ENCODE measurements at regions not wholly inside any gene's neighbourhood (a gene's known extent, or its start where the extent isn't known, plus 50 kb on each side); places are given as distances from the start of the nearest gene placed in this dataset.

DNA sequence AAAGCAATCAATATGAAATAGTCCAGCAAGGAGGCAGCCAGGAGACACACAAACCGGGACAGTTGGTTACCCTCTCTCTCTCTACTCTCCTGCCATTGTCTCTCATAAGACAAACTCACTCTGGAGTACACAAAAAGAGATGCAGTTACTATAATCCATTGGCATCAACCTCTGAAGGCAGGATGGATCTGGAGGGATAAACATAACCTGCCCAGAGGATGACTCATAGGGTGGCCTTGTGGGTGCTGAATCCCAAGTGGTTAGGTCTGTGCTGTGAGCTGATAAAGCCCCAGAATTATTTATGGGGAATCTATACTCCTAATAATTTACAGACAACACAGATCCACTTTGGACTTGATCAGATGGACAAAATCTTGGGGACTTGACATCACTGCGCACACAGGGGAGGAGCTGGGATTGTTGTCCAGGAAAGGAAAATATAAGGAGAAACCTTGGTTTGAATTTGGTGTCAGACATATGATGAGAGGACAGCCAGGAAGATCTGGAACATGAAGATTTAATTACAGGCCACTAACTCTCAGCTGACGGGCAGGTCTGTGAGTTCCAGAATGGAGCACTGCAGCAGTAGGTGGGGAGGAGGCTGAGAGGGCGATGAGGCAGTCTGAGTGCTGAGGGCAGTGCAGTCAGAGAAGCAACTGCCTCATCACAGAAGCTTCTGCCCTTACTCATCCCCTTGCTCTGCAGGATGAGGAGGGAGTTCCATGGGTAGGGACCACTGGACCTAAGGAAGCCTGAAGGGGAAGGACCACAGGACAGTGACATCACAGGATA, 113.9 kb upstream of the PRSS58 start (continued):
- no peak for TF ChIP-seq REST (IDR thresholded peaks at IDR 0.05; ENCODE audit: unreplicated experiment)
- no peak for TF ChIP-seq POLR2AphosphoS5 (IDR thresholded peaks at IDR 0.05; ENCODE audit: low read depth)
- TF ChIP-seq CREB1 (CRISPR knock-in tag; IDR thresholded peaks at IDR 0.05; ENCODE audit: low read depth): no peak
- TF ChIP-seq ETS1 (IDR thresholded peaks at IDR 0.05): no peak
- TF ChIP-seq NANOG (IDR thresholded peaks at IDR 0.05; ENCODE audit: borderline replicate concordance): no peak
- no peak for TF ChIP-seq CTCF (conservative IDR thresholded peaks at IDR 0.05; ENCODE audit: low read depth in 2 of 2)

DNA sequence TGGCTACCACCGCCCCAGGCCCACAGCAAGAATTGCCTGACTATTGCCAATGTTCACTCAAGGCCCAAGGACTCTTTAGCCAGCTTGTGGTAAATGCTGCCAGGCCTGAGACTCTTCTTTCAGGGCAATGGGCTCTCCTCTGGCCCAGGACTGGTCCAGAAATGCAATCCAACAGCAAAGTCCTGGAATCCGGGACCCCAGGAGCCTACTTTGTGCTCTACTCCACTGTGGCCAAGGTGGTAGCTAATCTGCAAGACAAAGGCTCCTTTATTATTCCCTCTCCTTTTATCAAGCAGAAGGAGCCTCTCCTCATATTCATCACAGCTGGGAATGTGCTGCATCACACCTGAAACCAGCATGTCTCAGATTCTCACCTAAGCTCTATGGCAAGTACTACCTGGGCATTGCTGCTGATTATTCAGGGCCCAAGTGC, 107.6 kb upstream of the PRSS58 start:
- peaks cover 30% of the 10 kb centered on the region for H3K4me1 ChIP-seq (ENCODE audit: insufficient read depth)
- peaks cover 61% of the 10 kb centered on the region for H3K9me3 Mint-ChIP-seq
- H3K4me3 Mint-ChIP-seq: 0 out of 3 replicates have a peak overlapping the region, but pooled peaks have one; percentile 8
- H3K27me3 Mint-ChIP-seq (ENCODE audit: insufficient read depth, low read depth, poor library complexity): peaks cover 4% of the 10 kb centered on the region
- H2AFZ ChIP-seq: no peak overlapping the region
- peak overlapping the region; percentile 95 for H3K27ac ChIP-seq (ENCODE audit: low read depth)
- peaks cover 52% of the 10 kb centered on the region for H3K36me3 Mint-ChIP-seq (ENCODE audit: low read depth)
- DNase-seq (ENCODE audit: low spot score) (peak; percentile 95), ATAC-seq (peak; percentile 98)
- H3K9me2 ChIP-seq (ENCODE audit: insufficient read depth): peaks cover 10% of the 10 kb centered on the region
- peaks cover 5% of the 10 kb centered on the region; the same call in 1 of the 2 replicates for H3K36me3 ChIP-seq (ENCODE audit: insufficient read depth)
- H3K27ac Mint-ChIP-seq: peak overlapping the region; percentile 98
- no peaks in the 10 kb centered on the region for H3K79me2 ChIP-seq (replicated peaks; ENCODE audit: insufficient read depth)
- H3K27me3 ChIP-seq (ENCODE audit: insufficient read depth): no peaks in the 10 kb centered on the region
- peak overlapping the region; percentile 73 for H3K4me2 ChIP-seq
- peaks cover 37% of the 10 kb centered on the region for H3K4me1 Mint-ChIP-seq
- peaks cover 3% of the 10 kb centered on the region; the same call in 1 of the 2 replicates for H3F3A ChIP-seq (replicated peaks; ENCODE audit: low read depth)
- H4K20me1 ChIP-seq (replicated peaks; ENCODE audit: insufficient read depth): no peaks in the 10 kb centered on the region
- peak overlapping the region; percentile 24; the same call in 1 of the 2 replicates for H3K4me3 ChIP-seq
- no peak for TF ChIP-seq ZNF331 (CRISPR knock-in tag; IDR thresholded peaks at IDR 0.05; ENCODE audit: low read depth)
- no peak for TF ChIP-seq EZH2 (IDR thresholded peaks at IDR 0.05; ENCODE audit: low read depth, unreplicated experiment)
- peak; percentile 54; the same call in 1 of the 2 replicates for TF ChIP-seq ZNF114 (CRISPR knock-in tag; IDR thresholded peaks at IDR 0.05)
- no peak for TF ChIP-seq CTCF (conservative IDR thresholded peaks at IDR 0.05; ENCODE audit: low read depth in 2 of 2)
- TF ChIP-seq STAT1 (IDR thresholded peaks at IDR 0.05; ENCODE audit: unreplicated experiment): no peak
- no peak for TF ChIP-seq JUNB (IDR thresholded peaks at IDR 0.05; ENCODE audit: unreplicated experiment)
- peak; percentile 86 for TF ChIP-seq NANOG (IDR thresholded peaks at IDR 0.05; ENCODE audit: borderline replicate concordance)
- peak; percentile 35; the same call in 1 of the 2 replicates for TF ChIP-seq POLR2AphosphoS5 (IDR thresholded peaks at IDR 0.05; ENCODE audit: low read depth)
- TF ChIP-seq REST (IDR thresholded peaks at IDR 0.05; ENCODE audit: unreplicated experiment): no peak
- no peak for TF ChIP-seq EZH2phosphoT487 (IDR thresholded peaks at IDR 0.05; ENCODE audit: unreplicated experiment)

All from GM23338 (cell line).